ENCODE measurements at regions not wholly inside any gene's neighbourhood (a gene's known extent, or its start where the extent isn't known, plus 50 kb on each side); places are given as distances from the start of the nearest gene placed in this dataset.

- DNase-seq (ENCODE audit: low spot score), result peak; percentile 34
Measured at GRCh38 chr11:33557201-33557600, 143.4 kb downstream of the C11orf91 start.

GRCh38 chr11:33554219-33554618 is 146.4 kb downstream of the C11orf91 start:
- no peak for DNase-seq (ENCODE audit: low spot score)

GRCh38 chr11:33553486-33553885 is 147.1 kb downstream of the C11orf91 start:
- no peak for DNase-seq (ENCODE audit: low spot score)

GRCh38 chr11:33552756-33553155 is 147.9 kb downstream of the C11orf91 start:
- no peak for DNase-seq (ENCODE audit: low spot score)

GRCh38 chr11:33551051-33551450 is 149.6 kb downstream of the C11orf91 start:
- no peak for DNase-seq (ENCODE audit: low spot score)

GRCh38 chr11:33549483-33549882 is 151.1 kb downstream of the C11orf91 start:
- DNase-seq (ENCODE audit: low spot score), result no peak

- no peak for DNase-seq (ENCODE audit: low spot score)
Measured at GRCh38 chr11:33545931-33546330, 154.7 kb downstream of the C11orf91 start.

- no peak for DNase-seq (ENCODE audit: low spot score)
Measured at GRCh38 chr11:33544593-33545373, 155.8 kb downstream of the C11orf91 start.

GRCh38 chr11:33543823-33544222 is 156.8 kb downstream of the C11orf91 start:
- no peak for DNase-seq (ENCODE audit: low spot score)

- peak; percentile 73 for DNase-seq (ENCODE audit: low spot score)
Measured at GRCh38 chr11:33542921-33543320, 157.7 kb downstream of the C11orf91 start.

- no peak for DNase-seq (ENCODE audit: low spot score)
Measured at GRCh38 chr11:33540946-33541915, 159.4 kb downstream of the C11orf91 start.

GRCh38 chr11:33540427-33540826 is 160.2 kb downstream of the C11orf91 start:
- no peak for DNase-seq (ENCODE audit: low spot score)

GRCh38 chr11:33539751-33540150 is 160.9 kb downstream of the C11orf91 start:
- no peak for DNase-seq (ENCODE audit: low spot score)

GRCh38 chr11:33538726-33539125 is 161.9 kb downstream of the C11orf91 start:
- DNase-seq (ENCODE audit: low spot score), result no peak

GRCh38 chr11:33536178-33536577 is 164.4 kb downstream of the C11orf91 start:
- DNase-seq (ENCODE audit: low spot score), result no peak

- no peak for DNase-seq (ENCODE audit: low spot score)
Measured at GRCh38 chr11:33534575-33534974, 166.1 kb downstream of the C11orf91 start.

- no peak for DNase-seq (ENCODE audit: low spot score)
Measured at GRCh38 chr11:33533386-33534052, 167.1 kb downstream of the C11orf91 start.

GRCh38 chr11:33532720-33533385 is 167.8 kb downstream of the C11orf91 start:
- DNase-seq (ENCODE audit: low spot score), result no peak

GRCh38 chr11:33532257-33532656 is 168.4 kb downstream of the C11orf91 start:
- no peak for DNase-seq (ENCODE audit: low spot score)

GRCh38 chr11:33531743-33532181 is 168.9 kb downstream of the C11orf91 start:
- DNase-seq (ENCODE audit: low spot score), result peak; percentile 69

- DNase-seq (ENCODE audit: low spot score), result peak; percentile 36
Measured at GRCh38 chr11:33530815-33531214, 169.8 kb downstream of the C11orf91 start.

- DNase-seq (ENCODE audit: low spot score), result no peak
Measured at GRCh38 chr11:33529461-33529860, 171.2 kb downstream of the C11orf91 start.

Data from AG08396 (cell line).